ENCODE measurements at regions not wholly inside any gene's neighbourhood (a gene's known extent, or its start where the extent isn't known, plus 50 kb on each side); places are given as distances from the start of the nearest gene placed in this dataset.

GRCh38 chr2:48070415-48070814, 164.1 kb upstream of the FBXO11 start:
- no peak overlapping the region for H3K4me3 Mint-ChIP-seq (ENCODE audit: low read depth)
- no peak overlapping the region for H3K27ac Mint-ChIP-seq
- no peak for TF ChIP-seq CTCF (IDR thresholded peaks at IDR 0.05; ENCODE audit: unreplicated experiment)
- H3K27me3 Mint-ChIP-seq: no peaks in the 10 kb centered on the region
- H3K4me1 Mint-ChIP-seq (ENCODE audit: low read depth): no peaks in the 10 kb centered on the region
- no peaks in the 10 kb centered on the region for H3K9me3 Mint-ChIP-seq (ENCODE audit: low read depth)
- DNase-seq (ENCODE audit: low spot score, unreplicated experiment): no peak
- no peaks in the 10 kb centered on the region for H3K36me3 Mint-ChIP-seq (ENCODE audit: insufficient read depth)

GRCh38 chr2:48072583-48072982, 166.3 kb upstream of the FBXO11 start:
- no peak for TF ChIP-seq CTCF (IDR thresholded peaks at IDR 0.05; ENCODE audit: unreplicated experiment)
- Mint-ChIP-seq H3K9me3 (ENCODE audit: low read depth) (no peaks in the 10 kb centered on the region), H3K36me3 (ENCODE audit: insufficient read depth) (no peaks in the 10 kb centered on the region), H3K4me1 (ENCODE audit: low read depth) (no peaks in the 10 kb centered on the region), H3K27me3 (no peaks in the 10 kb centered on the region), H3K27ac (no peak overlapping the region), H3K4me3 (ENCODE audit: low read depth) (no peak overlapping the region)
- DNase-seq (ENCODE audit: low spot score, unreplicated experiment): no peak

- Mint-ChIP-seq H3K4me1 (ENCODE audit: low read depth) (peaks cover 2% of the 10 kb centered on the region), H3K9me3 (ENCODE audit: low read depth) (no peaks in the 10 kb centered on the region), H3K4me3 (ENCODE audit: low read depth) (no peak overlapping the region), H3K36me3 (ENCODE audit: insufficient read depth) (no peaks in the 10 kb centered on the region), H3K27ac (no peak overlapping the region), H3K27me3 (no peaks in the 10 kb centered on the region)
- no peak for DNase-seq (ENCODE audit: low spot score, unreplicated experiment)
- no peak for TF ChIP-seq CTCF (IDR thresholded peaks at IDR 0.05; ENCODE audit: unreplicated experiment)
These were observed 169.3 kb upstream of the FBXO11 start for GRCh38 chr2:48075631-48076030.

GRCh38 chr2:48080534-48081316, 174.4 kb upstream of the FBXO11 start:
- DNase-seq (ENCODE audit: low spot score, unreplicated experiment): no peak
- H3K9me3 Mint-ChIP-seq (ENCODE audit: low read depth): peaks cover 4% of the 10 kb centered on the region
- H3K27ac Mint-ChIP-seq: no peak overlapping the region
- no peak overlapping the region for H3K4me3 Mint-ChIP-seq (ENCODE audit: low read depth)
- no peaks in the 10 kb centered on the region for H3K27me3 Mint-ChIP-seq
- H3K36me3 Mint-ChIP-seq (ENCODE audit: insufficient read depth): no peaks in the 10 kb centered on the region
- H3K4me1 Mint-ChIP-seq (ENCODE audit: low read depth): peaks cover 2% of the 10 kb centered on the region
- no peak for TF ChIP-seq CTCF (IDR thresholded peaks at IDR 0.05; ENCODE audit: unreplicated experiment)

GRCh38 chr2:48081317-48081628, 175.0 kb upstream of the FBXO11 start:
- no peaks in the 10 kb centered on the region for H3K36me3 Mint-ChIP-seq (ENCODE audit: insufficient read depth)
- TF ChIP-seq CTCF (IDR thresholded peaks at IDR 0.05; ENCODE audit: unreplicated experiment): no peak
- H3K4me1 Mint-ChIP-seq (ENCODE audit: low read depth): peaks cover 2% of the 10 kb centered on the region
- no peak overlapping the region for H3K4me3 Mint-ChIP-seq (ENCODE audit: low read depth)
- no peak overlapping the region for H3K27ac Mint-ChIP-seq
- no peaks in the 10 kb centered on the region for H3K27me3 Mint-ChIP-seq
- H3K9me3 Mint-ChIP-seq (ENCODE audit: low read depth): peaks cover 7% of the 10 kb centered on the region
- DNase-seq (ENCODE audit: low spot score, unreplicated experiment): no peak
